ENCODE measurements at regions not wholly inside any gene's neighbourhood (a gene's known extent, or its start where the extent isn't known, plus 50 kb on each side); places are given as distances from the start of the nearest gene placed in this dataset.
"Not testable (repeated sequence)": the region's sequence is repeated elsewhere in the genome, so short reads cannot be mapped to it uniquely, and the experiment has no call there.

GRCh38 chr9:42239445-42240260 is 56.2 kb downstream of the SPATA31A6 start:
- DNase-seq; intact Hi-C loops (cut with DNase I); H3K9me3 ChIP-seq; H3K27ac ChIP-seq; H3K27me3 ChIP-seq; H3K4me1 ChIP-seq; H3K4me3 ChIP-seq (replicated peaks in 1 of 3); H3K36me3 ChIP-seq: not testable (repeated sequence)
- 58 to 73% methylated on average over 1 of the region's 1 CpG for WGBS, 2 donors

GRCh38 chr9:42240261-42240579 is 56.8 kb downstream of the SPATA31A6 start:
- H3K4me1 ChIP-seq; H3K27ac ChIP-seq; intact Hi-C loops (cut with DNase I): not testable (repeated sequence)

GRCh38 chr9:42243211-42243610 is 59.8 kb downstream of the SPATA31A6 start:
- 86 to 93% methylated on average over 2 of the region's 2 CpGs for WGBS, 2 donors
- H3K36me3 ChIP-seq; H3K4me1 ChIP-seq; H3K27ac ChIP-seq; DNase-seq; H3K27me3 ChIP-seq; intact Hi-C loops (cut with DNase I); H3K9me3 ChIP-seq; H3K4me3 ChIP-seq (replicated peaks in 1 of 3): not testable (repeated sequence)

More at GRCh38 chr9:42240261-42240579, 56.8 kb downstream of the SPATA31A6 start:
- DNase-seq; H3K36me3 ChIP-seq; H3K27me3 ChIP-seq; H3K4me3 ChIP-seq (replicated peaks in 1 of 3); H3K9me3 ChIP-seq: not testable (repeated sequence)
- 39 to 42% methylated on average over 1 of the region's 1 CpG for WGBS, 2 donors

- H3K9me3 ChIP-seq; intact Hi-C loops (cut with DNase I); H3K27me3 ChIP-seq; H3K27ac ChIP-seq; DNase-seq; H3K4me3 ChIP-seq (replicated peaks in 1 of 3); H3K36me3 ChIP-seq; H3K4me1 ChIP-seq: not testable (repeated sequence)
- 77 to 78% methylated on average over 3 of the region's 3 CpGs for WGBS, 2 donors
These were observed 60.4 kb downstream of the SPATA31A6 start for GRCh38 chr9:42243822-42244221.

- H3K36me3 ChIP-seq; H3K9me3 ChIP-seq; intact Hi-C loops (cut with DNase I); H3K4me1 ChIP-seq; H3K27me3 ChIP-seq; H3K4me3 ChIP-seq (replicated peaks in 1 of 3); DNase-seq; H3K27ac ChIP-seq: not testable (repeated sequence)
- 71 to 72% methylated on average over 6 of the region's 6 CpGs for WGBS, 2 donors
These were observed 85.3 kb downstream of the SPATA31A6 start for GRCh38 chr9:42268729-42269128.

GRCh38 chr9:42269171-42269570 is 85.7 kb downstream of the SPATA31A6 start:
- DNase-seq; H3K36me3 ChIP-seq; intact Hi-C loops (cut with DNase I); H3K4me3 ChIP-seq (replicated peaks in 1 of 3); H3K27me3 ChIP-seq; H3K4me1 ChIP-seq; H3K27ac ChIP-seq; H3K9me3 ChIP-seq: not testable (repeated sequence)
- WGBS, 2 donors, result 87 to 91% methylated on average over 11 of the region's 11 CpGs

GRCh38 chr9:42273191-42273590 is 89.7 kb downstream of the SPATA31A6 start:
- intact Hi-C loops (cut with DNase I); H3K27me3 ChIP-seq; H3K9me3 ChIP-seq; H3K4me3 ChIP-seq (replicated peaks in 1 of 3); DNase-seq; H3K4me1 ChIP-seq; H3K36me3 ChIP-seq; H3K27ac ChIP-seq: not testable (repeated sequence)
- WGBS, 2 donors, result 88 to 94% methylated on average over 1 of the region's 1 CpG

GRCh38 chr9:42275141-42275540 is 91.7 kb downstream of the SPATA31A6 start:
- DNase-seq, result no peak
- no peaks in the 10 kb centered on the region for H3K4me1 ChIP-seq
- no peaks in the 10 kb centered on the region for H3K9me3 ChIP-seq
- 75 to 76% methylated on average over 9 of the region's 9 CpGs for WGBS, 2 donors
- intact Hi-C loops (cut with DNase I), result no loop called here
- H3K36me3 ChIP-seq, result no peaks in the 10 kb centered on the region
- H3K4me3 ChIP-seq (replicated peaks in 1 of 3), result no peak overlapping the region
- no peaks in the 10 kb centered on the region for H3K27me3 ChIP-seq
- TF ChIP-seq CTCF (IDR thresholded peaks at IDR 0.05) (no peak), POLR2A (IDR thresholded peaks at IDR 0.05) (no peak)
- H3K27ac ChIP-seq, result no peak overlapping the region

- H3K27me3 ChIP-seq; H3K27ac ChIP-seq; H3K9me3 ChIP-seq; H3K4me1 ChIP-seq; H3K36me3 ChIP-seq; intact Hi-C loops (cut with DNase I); DNase-seq; H3K4me3 ChIP-seq (replicated peaks in 1 of 3): not testable (repeated sequence)
- 77 to 80% methylated on average over 7 of the region's 7 CpGs for WGBS, 2 donors
These were observed 99.2 kb downstream of the SPATA31A6 start for GRCh38 chr9:42282531-42283178.

GRCh38 chr9:42283179-42283543 is 99.7 kb downstream of the SPATA31A6 start:
- H3K9me3 ChIP-seq, H3K27ac ChIP-seq: not testable (repeated sequence)

GRCh38 chr9:42286145-42286845 is 102.8 kb downstream of the SPATA31A6 start:
- intact Hi-C loops (cut with DNase I); DNase-seq: not testable (repeated sequence)
- WGBS, 2 donors, result 81 to 83% methylated on average over 7 of the region's 7 CpGs

More at GRCh38 chr9:42283179-42283543, 99.7 kb downstream of the SPATA31A6 start:
- H3K27me3 ChIP-seq; H3K4me1 ChIP-seq; DNase-seq; intact Hi-C loops (cut with DNase I); H3K36me3 ChIP-seq; H3K4me3 ChIP-seq (replicated peaks in 1 of 3): not testable (repeated sequence)
- whole genome bisulfite sequencing, 2 donors, result 81% methylated on average over 2 of the region's 2 CpGs

More at GRCh38 chr9:42286145-42286845, 102.8 kb downstream of the SPATA31A6 start:
- H3K9me3 ChIP-seq; H3K4me3 ChIP-seq (replicated peaks in 1 of 3); H3K36me3 ChIP-seq; H3K4me1 ChIP-seq; H3K27me3 ChIP-seq; H3K27ac ChIP-seq: not testable (repeated sequence)
